Tibial nerve (tissue), 4 donors: ENCODE measurements at regions not wholly inside any gene's neighbourhood (a gene's known extent, or its start where the extent isn't known, plus 50 kb on each side); places are given as distances from the start of the nearest gene placed in this dataset.
A peak's percentile ranks its signal among the peaks of the same experiment; 100 is the strongest.

Source experiments
- DNase-seq, 2 donors: peaks; one replicate each; pipeline ENCODE4 v3.0.0-alpha.2; 2019; ENCODE audit warnings: low spot score in 2 of 2
- H3K27ac ChIP-seq, 4 donors: fragments of 200-600 bp; sonication (generic) in 3 of 4; one replicate each; pipeline ENCODE4 v1.5.1; 2017 to 2019; ENCODE audit warnings: mild to moderate bottlenecking in 1 of 4
- H3K27me3 ChIP-seq, 2 donors: fragments of 200-600 bp; sonication (generic) in 1 of 2; one replicate each; pipeline versions ENCODE4 v1.5.1 to v1.6.0; 2017 to 2019
- H3K36me3 ChIP-seq, 3 donors: fragments of 200-600 bp; sonication (generic); one replicate each; pipeline ENCODE4 v1.5.1; 2018 to 2019
- H3K4me1 ChIP-seq, 4 donors: fragments of 200-600 bp; sonication (generic) in 3 of 4; one replicate each; pipeline ENCODE4 v1.5.1; 2017 to 2019
- H3K4me3 ChIP-seq, 4 donors: fragments of 200-600 bp; sonication (generic) in 3 of 4; one replicate each; pipeline ENCODE4 v1.5.1; 2017 to 2019; ENCODE audit warnings: mild to moderate bottlenecking in 1 of 4, moderate library complexity in 1 of 4
- H3K9me3 ChIP-seq, 4 donors: fragments of 200-600 bp; sonication (generic) in 3 of 4; one replicate each; pipeline ENCODE4 v1.5.1; 2017 to 2019
- EP300 ChIP-seq, 2 donors: sonication (generic); formaldehyde crosslinking; IDR thresholded peaks; one replicate each; pipeline ENCODE4 v1.6.1; 2017; ENCODE audit warnings: antibody characterized with exemption in 2 of 2, mild to moderate bottlenecking in 1 of 2
- POLR2A ChIP-seq, 2 donors: fragments of 450-650 bp; IDR thresholded peaks; one replicate each; pipeline ENCODE4 v1.6.1; 2017; ENCODE audit warnings: antibody characterized with exemption in 2 of 2, mild to moderate bottlenecking in 2 of 2, moderate library complexity in 2 of 2
- WGBS, 2 donors: methylation state at CpG; one replicate each; pipeline ENCODE4 v1.1.5; 2018; 5-methylcytosine and 5-hydroxymethylcytosine counted together
- TF ChIP-seq, protein P1 (sequence below), 5 experiments: fragments of 200-600 bp in 3 of 5; fragments of 450-650 bp in 2 of 5; sonication (generic) in 3 of 5; IDR thresholded peaks; one replicate each; pipeline ENCODE4 v1.5.1; 2016 to 2019; ENCODE audit warnings: antibody characterized with exemption in 5 of 5, mild to moderate bottlenecking in 3 of 5, moderate library complexity in 2 of 5

DNA sequence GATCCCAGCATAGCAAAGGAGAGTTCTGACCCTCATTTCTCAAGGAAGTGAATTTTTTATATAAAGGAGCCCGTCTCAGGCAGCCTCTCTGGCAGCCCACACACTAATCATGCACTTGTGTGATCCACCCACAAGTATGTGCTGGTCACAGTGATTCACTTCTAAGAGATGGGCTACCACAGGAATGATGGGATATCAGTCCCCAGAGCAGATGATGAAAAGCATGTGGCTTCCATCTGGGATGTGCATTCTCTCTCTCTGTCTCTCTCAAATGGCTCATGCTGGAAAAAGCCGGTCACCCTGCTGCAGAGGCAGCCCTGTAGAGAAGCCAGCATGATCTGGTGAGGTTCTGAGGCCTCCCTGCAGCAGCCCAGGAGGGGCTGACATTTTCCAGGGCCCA, 74.2 kb upstream of the ADCY2 start:
- no peaks in the 10 kb centered on the region for H3K36me3 ChIP-seq
- DNase-seq: peak in 1 of 2 donors; percentile 38
- peak in 1 of 2 donors; percentile 52 for TF ChIP-seq EP300 (IDR thresholded peaks at IDR 0.05)
- TF ChIP-seq, protein P1, sequence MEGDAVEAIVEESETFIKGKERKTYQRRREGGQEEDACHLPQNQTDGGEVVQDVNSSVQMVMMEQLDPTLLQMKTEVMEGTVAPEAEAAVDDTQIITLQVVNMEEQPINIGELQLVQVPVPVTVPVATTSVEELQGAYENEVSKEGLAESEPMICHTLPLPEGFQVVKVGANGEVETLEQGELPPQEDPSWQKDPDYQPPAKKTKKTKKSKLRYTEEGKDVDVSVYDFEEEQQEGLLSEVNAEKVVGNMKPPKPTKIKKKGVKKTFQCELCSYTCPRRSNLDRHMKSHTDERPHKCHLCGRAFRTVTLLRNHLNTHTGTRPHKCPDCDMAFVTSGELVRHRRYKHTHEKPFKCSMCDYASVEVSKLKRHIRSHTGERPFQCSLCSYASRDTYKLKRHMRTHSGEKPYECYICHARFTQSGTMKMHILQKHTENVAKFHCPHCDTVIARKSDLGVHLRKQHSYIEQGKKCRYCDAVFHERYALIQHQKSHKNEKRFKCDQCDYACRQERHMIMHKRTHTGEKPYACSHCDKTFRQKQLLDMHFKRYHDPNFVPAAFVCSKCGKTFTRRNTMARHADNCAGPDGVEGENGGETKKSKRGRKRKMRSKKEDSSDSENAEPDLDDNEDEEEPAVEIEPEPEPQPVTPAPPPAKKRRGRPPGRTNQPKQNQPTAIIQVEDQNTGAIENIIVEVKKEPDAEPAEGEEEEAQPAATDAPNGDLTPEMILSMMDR (IDR thresholded peaks at IDR 0.05): no peak
- no peaks in the 10 kb centered on the region for H3K27me3 ChIP-seq
- no peaks in the 10 kb centered on the region for H3K4me1 ChIP-seq
- no peaks in the 10 kb centered on the region for H3K9me3 ChIP-seq
- H3K4me3 ChIP-seq: no peak overlapping the region
- WGBS, 2 donors: 33 to 37% methylated on average over 2 of the region's 2 CpGs
- peak overlapping the region in 1 of 4 donors; percentile 31 for H3K27ac ChIP-seq

GRCh38 chr5:7324919-7325318, 71.0 kb upstream of the ADCY2 start:
- TF ChIP-seq, protein P1 (IDR thresholded peaks at IDR 0.05): no peak
- TF ChIP-seq EP300 (IDR thresholded peaks at IDR 0.05) (no peak), POLR2A (IDR thresholded peaks at IDR 0.05) (no peak)
- no peak overlapping the region for H3K4me3 ChIP-seq
- no peak overlapping the region for H3K27ac ChIP-seq
- H3K4me1 ChIP-seq: no peaks in the 10 kb centered on the region
- 85 to 90% methylated on average over 4 of the region's 4 CpGs for WGBS, 2 donors
- no peaks in the 10 kb centered on the region for H3K9me3 ChIP-seq
- DNase-seq: no peak
- H3K27me3 ChIP-seq: no peaks in the 10 kb centered on the region
- no peaks in the 10 kb centered on the region for H3K36me3 ChIP-seq

GRCh38 chr5:7325975-7326913, 69.7 kb upstream of the ADCY2 start:
- Histone ChIP-seq H3K4me3 (no peak overlapping the region), H3K27me3 (no peaks in the 10 kb centered on the region), H3K27ac (no peak overlapping the region), H3K36me3 (no peaks in the 10 kb centered on the region), H3K4me1 (no peaks in the 10 kb centered on the region), H3K9me3 (no peaks in the 10 kb centered on the region)
- peak in 1 of 2 donors; percentile 70 for TF ChIP-seq EP300 (IDR thresholded peaks at IDR 0.05)
- TF ChIP-seq, protein P1 (IDR thresholded peaks at IDR 0.05): no peak
- 63 to 70% methylated on average over 8 of the region's 8 CpGs for WGBS, 2 donors
- DNase-seq: peak in 1 of 2 donors; percentile 58

DNA sequence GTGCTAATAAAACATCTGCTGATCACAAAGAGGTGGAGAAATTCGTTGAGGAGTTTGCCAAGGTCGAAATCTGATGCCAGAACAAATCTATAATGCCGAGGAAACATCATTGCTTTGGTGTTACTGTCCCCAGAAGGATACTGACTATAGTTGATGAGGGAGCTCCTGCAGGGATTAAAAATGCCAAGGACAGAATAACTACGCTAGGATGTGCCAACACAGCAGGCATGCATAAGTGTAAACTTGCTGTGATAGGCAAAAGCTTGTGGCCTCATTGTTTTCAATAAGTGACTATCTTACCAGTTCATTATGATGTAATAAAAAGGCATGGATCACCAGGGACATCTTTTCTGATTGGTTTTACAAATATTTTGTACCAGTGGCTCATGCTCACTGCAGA, 66.8 kb upstream of the ADCY2 start:
- TF ChIP-seq POLR2A (IDR thresholded peaks at IDR 0.05) (no peak), EP300 (IDR thresholded peaks at IDR 0.05) (no peak)
- TF ChIP-seq, protein P1 (IDR thresholded peaks at IDR 0.05): no peak
- Histone ChIP-seq H3K4me3 (no peak overlapping the region), H3K36me3 (no peaks in the 10 kb centered on the region), H3K27ac (no peak overlapping the region), H3K27me3 (no peaks in the 10 kb centered on the region), H3K4me1 (no peaks in the 10 kb centered on the region), H3K9me3 (no peaks in the 10 kb centered on the region)
- no peak for DNase-seq
- 55 to 57% methylated on average over 4 of the region's 4 CpGs for WGBS, 2 donors

- H3K9me3 ChIP-seq: no peaks in the 10 kb centered on the region
- TF ChIP-seq, protein P1 (IDR thresholded peaks at IDR 0.05): no peak
- TF ChIP-seq EP300 (IDR thresholded peaks at IDR 0.05) (no peak), POLR2A (IDR thresholded peaks at IDR 0.05) (no peak)
- H3K36me3 ChIP-seq: no peaks in the 10 kb centered on the region
- no peak overlapping the region for H3K4me3 ChIP-seq
- no peaks in the 10 kb centered on the region for H3K4me1 ChIP-seq
- no peak for DNase-seq
- 63 to 79% methylated on average over 3 of the region's 3 CpGs for WGBS, 2 donors
- H3K27me3 ChIP-seq: no peaks in the 10 kb centered on the region
- no peak overlapping the region for H3K27ac ChIP-seq
Measured at GRCh38 chr5:7329712-7330111, 66.2 kb upstream of the ADCY2 start.
